GM21423 (cell line): ENCODE measurements at regions not wholly inside any gene's neighbourhood (a gene's known extent, or its start where the extent isn't known, plus 50 kb on each side); places are given as distances from the start of the nearest gene placed in this dataset.
"Not testable (repeated sequence)": the region's sequence is repeated elsewhere in the genome, so short reads cannot be mapped to it uniquely, and the experiment has no call there.

Experiments
- ATAC-seq: cut with Tn5 transposase; IDR thresholded peaks from one replicate; pipeline ENCODE4 v1.9.1; 2021; ENCODE audit warnings: mild to moderate bottlenecking, moderate library complexity; ENCODE audit not compliant: unreplicated experiment

DNA sequence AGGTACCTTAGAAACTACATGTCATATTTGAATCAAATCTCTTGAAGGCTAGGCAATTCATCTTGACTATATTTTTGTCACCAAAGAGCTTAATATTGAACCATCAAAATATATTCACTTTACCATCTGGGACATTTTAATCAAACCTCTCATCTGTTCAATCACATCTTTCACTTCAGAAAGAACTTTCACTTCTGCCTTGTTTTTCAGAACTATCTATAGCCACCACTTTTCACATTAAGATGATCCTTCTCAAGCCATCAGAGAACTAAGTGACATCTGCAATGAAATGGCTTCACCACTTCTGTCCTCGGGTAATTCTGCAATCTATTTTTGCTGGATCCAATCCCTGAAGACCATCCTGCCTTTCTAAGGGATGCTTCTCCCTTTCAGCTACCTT lies 57.8 kb downstream of the OR2B2 start:
- ATAC-seq: no peak

DNA sequence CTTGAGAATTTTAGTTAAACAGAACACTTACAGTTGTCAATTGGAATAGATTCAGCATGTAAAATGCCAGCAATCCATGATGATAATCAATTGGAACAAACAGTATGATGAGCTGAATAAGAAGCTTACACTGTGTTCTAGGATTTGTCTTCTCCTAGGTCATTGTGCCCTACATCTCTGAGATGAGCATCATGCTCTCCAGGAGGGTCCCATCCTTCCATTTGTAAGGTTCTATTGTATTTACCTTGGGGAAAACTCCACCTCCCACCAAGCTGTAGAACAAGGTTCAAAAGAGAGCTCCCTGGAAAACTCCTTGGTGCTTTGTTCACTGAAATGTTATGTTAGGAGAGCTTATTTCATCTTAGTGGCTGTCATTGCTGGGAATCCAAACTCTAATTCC lies 60.8 kb downstream of the OR2B2 start:
- no peak for ATAC-seq

DNA sequence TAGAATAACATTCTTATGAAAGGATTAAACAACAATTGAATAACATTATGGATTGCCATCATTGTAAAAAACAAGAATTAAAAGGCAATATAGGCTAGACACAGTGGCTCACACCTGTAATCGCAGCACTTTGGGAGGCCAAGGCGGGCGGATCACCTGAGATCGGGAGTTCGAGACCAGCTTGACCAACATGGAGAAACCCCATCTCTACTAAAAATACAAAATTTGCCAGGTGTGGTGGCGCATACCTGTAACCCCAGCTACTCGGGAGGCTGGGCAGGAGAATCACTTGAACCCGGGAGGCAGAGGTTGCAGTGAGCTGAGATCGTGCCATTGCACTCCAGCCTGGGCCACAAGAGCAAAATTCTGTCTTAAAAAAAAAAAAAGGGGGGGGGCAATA lies 63.2 kb downstream of the OR2B2 start:
- not testable (repeated sequence) for ATAC-seq

DNA sequence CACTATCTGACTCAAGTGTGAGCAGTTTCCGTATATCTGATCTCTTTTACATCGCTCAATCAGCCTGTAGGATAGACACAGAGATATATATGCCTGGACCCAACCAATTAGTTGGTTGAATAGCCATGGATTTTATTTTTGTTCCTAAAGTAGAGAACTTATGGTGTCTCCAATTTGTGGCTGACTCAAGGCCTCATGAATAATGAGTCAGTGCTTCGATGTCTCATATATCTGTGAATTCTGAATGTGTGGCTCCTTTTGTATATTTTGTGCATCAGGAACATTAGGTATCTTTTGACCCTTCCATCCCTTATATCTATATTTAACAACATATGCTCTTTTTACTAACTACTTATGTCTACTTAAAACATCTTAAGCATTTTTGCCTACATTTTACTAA lies 64.5 kb downstream of the OR2B2 start:
- ATAC-seq: no peak

DNA sequence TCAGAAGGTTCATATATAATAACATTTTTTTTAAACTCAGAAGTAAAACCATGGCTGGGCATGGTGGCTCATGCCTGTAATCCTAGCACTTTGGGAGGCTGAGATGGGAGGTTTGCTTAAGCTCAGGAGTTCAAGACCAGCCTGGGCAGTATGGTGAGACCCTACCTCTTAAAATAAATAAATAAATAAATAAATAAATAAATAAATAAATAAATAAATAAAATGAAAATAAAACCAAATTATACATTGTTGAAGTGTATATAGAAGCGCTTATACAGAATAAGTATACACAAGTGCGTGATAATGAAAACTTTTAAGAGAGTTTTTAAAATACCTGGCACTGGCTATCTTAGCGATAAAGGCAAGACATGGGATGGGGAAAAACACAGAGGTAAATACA lies 71.6 kb downstream of the OR2B2 start:
- ATAC-seq: no peak

DNA sequence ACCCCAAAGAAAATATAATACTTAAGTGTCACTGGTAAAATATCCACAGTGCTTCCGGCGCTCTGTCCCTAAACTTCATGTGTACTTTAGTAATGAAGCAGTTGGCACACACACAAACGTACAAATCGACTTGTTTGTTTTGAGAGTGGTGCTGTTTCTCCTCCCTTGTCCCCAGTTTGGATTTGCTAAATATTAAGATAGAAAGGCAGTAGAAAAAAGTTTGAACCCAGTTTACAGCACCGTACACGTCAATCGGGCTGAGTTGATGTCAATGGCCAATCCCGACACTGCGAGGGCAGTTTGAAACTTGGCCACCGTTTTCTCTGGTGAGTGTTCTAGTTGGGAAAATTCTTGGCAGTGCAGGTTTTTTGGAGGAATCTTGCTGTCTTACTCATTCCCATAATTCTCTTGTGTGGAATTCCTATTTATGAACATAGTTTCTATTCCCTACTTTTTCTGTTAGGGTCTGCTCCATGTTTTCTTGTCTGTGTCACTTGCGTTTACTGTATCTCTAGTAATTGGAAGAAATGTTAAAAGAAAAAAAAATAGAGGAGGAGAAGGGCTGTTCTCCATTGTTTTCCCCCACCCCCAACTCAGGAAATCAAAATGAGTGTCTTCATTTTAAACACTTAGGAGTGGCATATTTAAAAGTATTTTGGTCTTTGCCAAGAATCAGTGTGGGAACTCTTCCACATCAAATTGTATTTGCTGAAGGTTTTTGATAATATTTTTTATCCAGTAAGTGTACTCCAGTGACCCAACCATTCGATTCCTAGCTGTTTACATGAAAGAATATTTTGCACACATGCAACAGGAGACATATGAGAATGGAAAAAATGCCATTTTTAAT lies 72.3 kb downstream of the OR2B2 start:
- ATAC-seq: no peak

DNA sequence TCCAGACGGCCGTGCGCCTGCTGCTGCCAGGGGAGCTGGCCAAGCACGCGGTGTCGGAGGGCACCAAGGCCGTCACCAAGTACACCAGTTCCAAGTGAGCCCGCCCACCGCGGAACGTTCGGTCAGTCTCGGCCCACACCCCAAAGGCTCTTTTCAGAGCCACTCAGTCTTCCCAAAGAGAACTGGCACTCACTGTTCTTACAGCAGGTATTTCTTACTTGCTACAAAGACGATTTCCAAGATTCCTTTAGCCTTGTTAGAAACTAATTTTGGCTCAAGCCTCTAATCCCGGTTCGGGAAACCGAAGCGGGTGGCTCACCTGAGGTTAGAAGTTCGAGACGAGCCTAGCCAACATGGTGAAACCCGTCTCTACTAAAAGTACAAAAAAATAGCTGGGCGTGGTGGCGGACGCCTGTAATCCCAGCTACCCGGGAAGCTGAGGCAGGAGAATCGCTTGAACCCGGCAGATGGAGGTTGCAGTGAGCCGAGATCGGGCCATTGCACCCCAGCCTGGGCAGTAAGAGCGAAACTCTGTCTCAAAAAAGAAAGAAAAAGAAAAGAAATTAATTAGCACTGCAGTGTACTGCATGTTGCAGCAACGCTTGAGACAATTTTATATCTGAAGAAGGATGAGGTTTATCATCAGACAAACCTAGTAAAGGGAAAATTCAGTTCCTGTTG lies 73.1 kb downstream of the OR2B2 start:
- no peak for ATAC-seq

DNA sequence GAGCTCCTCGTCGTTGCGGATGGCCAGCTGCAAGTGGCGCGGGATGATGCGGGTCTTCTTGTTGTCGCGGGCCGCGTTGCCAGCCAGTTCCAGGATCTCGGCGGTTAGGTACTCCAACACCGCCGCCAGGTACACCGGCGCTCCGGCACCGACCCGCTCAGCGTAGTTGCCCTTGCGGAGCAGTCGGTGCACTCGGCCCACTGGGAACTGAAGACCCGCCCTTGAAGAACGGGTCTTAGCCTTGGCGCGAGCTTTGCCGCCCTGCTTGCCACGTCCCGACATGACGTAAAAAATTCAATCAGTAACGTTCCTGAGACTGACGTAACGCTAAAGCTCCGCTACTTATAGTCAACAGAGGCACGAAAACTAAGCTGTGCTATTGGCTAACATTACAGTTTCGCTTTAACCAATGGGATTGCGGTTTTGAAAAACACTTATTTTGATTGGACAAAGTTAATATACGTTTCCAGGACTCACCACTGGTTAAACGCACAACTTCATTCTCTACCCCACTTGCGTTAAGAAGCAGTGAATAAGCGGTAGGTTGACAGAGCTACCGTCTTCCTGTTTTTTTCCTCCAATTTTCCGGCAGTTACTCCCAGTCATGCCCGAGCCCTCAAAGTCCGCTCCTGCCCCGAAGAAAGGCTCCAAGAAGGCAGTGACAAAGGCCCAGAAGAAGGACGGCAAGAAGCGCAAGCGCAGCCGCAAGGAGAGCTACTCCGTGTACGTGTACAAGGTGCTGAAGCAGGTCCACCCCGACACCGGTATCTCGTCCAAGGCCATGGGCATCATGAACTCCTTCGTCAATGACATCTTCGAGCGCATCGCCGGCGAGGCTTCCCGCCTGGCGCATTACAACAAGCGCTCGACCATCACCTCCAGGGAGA lies 73.9 kb downstream of the OR2B2 start:
- ATAC-seq: peak; percentile 69

DNA sequence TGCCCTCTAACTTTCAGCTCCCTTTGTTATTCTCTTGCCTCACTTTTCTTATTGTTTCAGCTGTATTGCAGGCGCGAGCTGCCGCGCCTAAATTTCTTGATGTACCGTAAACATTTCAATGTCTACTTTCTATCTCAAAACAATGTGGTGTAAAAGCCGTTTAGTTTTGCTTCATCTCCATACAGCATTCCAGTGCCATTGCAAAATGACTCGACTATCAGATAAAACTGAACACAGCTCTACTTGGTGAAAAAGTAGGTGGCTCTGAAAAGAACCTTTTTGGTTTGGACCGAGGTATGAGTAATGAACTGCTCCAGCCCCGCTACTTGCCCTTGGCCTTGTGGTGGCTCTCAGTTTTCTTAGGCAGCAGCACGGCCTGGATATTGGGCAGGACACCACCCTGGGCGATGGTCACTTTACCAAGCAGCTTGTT lies 74.6 kb downstream of the OR2B2 start:
- ATAC-seq: peak; percentile 5

DNA sequence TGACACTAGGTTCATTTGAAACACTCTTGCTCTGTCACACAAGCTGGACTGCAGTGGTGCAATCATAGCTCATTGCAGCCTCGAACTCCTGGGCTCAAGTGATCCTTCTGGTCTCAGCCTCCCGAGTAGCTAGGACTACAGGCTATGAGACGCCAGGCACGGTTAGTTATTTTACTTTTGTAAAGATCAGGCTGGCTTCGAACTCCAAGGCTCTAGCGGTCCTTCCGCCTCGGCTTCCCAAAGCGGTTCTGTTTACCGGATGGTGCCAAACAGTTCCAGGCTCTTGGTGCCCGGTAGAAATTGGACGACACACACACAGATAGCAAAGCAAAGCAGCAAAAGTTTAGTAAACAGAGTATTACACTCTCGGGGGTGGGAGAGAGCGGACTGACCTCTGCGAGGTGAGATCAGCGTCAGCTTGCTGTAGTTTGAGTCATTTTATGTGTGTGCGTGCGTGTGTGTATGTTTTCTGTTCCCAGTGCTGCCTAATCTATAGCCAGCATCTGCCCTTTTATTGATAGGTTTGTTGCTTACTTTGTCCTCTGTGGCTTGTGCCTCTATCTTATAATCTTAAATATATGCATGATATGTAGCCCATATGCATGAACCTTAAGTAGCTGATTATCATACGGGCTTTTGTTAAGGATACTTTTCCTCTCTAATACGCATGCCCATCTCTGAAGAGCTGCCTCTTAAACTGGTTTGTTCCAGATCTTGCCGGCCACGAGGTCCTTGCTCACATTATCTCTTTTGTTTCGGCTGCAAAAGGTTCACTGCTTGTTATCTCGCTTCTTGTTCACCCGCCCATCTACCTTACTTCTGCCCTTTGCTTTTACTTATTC lies 75.2 kb downstream of the OR2B2 start:
- peak; percentile 32 for ATAC-seq

DNA sequence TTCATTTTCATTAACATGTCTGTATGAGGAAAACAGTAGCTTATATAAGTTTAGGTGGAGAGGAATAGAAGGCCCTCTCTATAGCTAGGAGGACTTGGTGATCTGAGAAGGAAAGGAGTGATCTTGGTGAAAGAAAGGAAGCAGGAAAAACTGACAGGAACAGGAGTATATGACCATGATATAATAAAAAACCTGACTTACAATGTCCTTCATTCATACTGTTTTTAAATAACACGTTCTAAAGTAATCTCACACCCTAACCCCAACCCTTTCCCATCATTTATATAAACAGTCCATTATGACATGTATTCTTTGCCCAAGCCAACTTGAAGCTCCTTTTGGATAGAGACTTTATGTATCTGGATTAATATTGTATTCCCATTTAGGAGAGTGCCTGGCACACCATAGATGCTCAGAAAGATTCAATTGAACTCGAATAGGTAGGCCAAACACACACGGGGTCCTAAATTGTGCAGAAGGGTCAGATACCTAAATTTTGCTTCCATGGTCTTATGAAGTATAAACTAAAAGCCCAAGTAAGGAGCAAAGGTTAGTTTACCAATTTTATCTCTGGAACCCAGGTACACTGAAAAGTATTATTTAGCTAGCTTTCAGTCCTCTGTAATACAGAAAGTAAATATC lies 75.9 kb downstream of the OR2B2 start:
- no peak for ATAC-seq

DNA sequence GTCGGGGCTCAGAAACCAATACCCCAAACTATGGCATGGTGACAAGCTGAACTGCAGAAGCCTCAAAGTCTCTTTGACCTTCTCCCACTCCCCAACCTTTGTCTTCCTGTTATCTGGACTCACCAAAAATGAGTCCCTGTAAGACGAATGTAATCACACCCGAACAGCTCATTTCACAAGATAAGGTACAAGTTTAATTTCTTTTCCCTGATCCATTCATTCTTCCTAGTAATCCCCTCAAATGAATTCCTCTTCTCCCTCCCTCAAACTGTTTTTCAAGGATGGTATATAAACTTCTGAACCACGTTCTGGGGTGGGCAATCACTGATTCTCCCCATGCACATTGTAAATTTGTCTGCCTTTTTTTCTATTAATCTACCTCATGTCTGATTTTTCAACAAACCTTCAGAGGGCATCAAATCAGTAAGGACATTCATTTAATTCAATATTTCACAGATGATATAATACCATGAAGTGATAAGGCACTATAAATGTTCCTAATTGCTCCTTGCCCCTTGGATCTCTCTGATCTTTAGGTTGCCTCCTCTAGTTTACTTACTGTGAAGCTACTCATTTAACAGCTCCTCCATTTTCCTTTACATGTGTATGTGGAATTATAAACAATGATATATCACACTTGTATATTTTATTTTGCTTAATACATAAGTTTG lies 77.2 kb downstream of the OR2B2 start:
- ATAC-seq: no peak

DNA sequence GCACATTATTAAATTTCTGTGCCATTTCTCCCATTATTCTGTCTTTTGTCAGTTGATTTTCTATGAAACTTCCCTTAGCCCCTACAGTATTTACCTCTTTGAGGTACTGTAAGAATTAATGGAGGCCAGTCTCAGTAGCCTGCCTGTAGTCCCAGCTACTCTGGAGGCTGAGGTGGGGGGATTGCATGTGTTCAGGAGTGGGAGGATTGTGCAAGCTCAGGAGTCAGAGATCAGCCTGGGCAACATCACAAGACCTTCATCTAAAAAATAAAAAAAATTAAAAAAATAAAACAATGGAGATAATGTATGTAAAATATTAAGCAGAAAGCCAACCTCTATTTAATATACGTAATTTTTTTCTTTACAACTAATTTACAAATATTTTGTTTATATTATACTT lies 77.8 kb downstream of the OR2B2 start:
- ATAC-seq: no peak

DNA sequence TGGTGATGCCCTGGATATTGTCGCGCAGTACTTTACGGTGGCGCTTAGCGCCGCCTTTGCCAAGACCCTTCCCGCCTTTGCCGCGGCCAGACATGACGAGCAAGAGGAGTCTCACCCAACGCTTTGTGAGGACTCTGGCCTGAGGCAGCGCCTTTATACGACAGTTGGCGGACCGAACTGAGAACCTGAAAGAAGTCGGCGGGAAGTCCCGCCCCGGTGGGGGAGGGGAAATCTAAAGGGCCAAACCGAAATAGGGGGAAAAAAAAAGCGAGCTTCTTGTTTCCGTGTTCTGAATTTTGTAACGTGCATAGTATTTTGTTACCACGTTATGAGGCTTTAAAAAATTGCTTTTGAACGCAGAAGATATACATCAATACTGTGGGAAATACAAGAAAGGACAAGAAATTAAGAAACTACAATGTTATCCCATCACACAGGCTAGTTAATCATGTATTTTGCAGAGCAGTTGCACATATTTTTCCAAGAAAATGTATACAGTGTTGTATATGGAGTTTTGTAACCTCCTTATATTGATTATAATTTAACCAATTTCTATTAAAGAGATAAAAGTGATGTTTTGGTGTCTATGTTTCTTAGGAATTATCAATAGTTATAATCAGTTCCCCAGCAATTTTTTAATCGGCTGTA lies 80.6 kb downstream of the OR2B2 start:
- ATAC-seq: peak; percentile 83

DNA sequence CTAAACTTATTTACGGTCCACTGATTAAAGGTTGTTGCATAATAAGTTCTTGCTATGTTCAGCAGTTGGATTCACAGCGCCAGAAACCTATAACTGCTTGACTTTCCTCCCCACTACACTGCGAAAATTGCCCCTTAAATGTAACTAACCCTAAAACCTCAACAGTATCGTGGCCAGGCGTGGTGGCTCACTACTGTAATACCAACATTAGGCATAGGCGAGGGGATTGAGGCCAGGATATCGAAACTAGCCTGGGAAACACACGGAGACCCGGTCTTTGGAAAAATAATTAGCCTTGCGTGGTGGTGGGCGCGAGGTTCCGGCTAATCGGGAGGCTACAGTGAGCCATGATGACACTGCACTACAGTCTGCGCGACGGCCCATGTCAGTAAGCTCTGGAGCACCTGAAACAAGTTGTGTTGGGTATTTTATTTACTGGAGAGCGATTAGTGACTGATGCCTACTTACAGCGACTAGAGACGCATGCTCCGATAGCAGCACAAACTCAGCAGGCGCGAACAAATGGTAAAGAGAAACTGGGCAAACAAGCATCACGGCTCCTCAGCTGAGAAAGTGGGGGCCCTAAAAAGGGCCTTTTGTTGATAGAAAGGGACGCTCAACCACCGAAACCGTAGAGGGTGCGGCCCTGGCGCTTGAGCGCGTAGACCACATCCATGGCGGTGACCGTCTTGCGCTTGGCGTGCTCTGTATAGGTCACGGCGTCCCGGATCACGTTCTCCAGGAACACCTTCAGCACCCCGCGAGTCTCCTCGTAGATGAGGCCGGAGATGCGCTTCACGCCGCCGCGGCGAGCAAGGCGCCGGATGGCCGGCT lies 81.4 kb downstream of the OR2B2 start:
- peak; percentile 64 for ATAC-seq

DNA sequence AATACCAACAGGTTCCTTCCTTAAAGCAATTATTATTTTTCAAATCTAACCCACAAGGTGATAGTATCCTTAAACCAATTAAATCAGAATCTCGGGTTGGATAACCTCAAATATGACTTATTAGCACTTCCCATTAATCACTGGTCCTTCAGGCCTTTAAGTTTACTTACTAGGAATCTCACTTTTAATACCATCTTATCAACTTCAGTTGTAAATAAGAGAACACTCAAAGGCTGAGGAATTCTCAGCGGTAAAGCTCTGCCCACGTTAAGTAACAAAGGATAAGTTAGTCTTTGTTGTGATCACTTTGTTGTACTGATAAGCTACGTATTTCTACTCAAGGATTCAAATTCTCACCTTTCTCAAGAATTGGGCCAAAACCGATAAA lies 82.0 kb downstream of the OR2B2 start:
- no peak for ATAC-seq

DNA sequence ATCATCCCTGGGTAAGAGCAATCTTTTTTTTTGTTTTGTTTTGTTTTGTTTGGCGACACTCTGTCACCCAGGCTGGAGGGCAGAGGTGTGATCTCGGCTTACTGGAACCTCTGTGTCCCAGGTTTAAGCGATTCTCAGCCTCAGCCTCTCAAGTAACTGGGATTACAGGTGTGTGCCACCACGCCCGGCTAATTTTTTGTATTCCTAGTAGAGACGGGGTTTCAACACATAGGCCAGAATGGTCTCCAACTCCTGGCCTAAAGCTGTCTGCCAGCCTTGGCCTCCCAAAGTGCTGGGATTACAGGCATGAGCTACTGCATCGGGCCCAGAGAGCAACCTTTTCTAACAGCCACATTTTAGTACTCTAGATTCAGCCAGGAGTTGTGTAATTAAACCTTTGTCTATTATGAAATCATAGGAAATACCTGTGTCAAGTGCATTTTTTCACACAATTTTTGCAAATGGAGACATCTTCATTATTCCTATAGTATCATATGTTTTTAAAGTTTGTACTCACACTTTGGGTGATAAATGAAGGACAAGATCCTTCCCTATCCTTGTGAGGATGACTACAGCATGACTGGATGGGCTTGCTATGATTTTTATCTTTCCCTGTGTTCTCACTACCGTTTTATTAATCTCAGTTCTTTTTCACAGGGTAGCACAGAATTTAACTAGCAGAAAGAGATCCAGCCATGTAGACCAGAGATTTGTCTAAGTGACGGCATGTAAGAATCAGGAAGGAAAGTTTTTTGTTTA lies 82.6 kb downstream of the OR2B2 start:
- ATAC-seq: no peak
